ENCODE measurements at regions not wholly inside any gene's neighbourhood (a gene's known extent, or its start where the extent isn't known, plus 50 kb on each side); places are given as distances from the start of the nearest gene placed in this dataset.
"Not testable (repeated sequence)": the region's sequence is repeated elsewhere in the genome, so short reads cannot be mapped to it uniquely, and the experiment has no call there.

- not testable (repeated sequence) for H3K27ac ChIP-seq (ENCODE audit: low read depth in 1 of 2, low read length in 2 of 2); H3K9me3 ChIP-seq (ENCODE audit: control insufficient read depth, low read length); H3K36me3 ChIP-seq (ENCODE audit: control insufficient read depth in 1 of 2, insufficient read depth in 2 of 2, low read length in 1 of 2); ATAC-seq (ENCODE audit: low FRiP score); H3K27me3 ChIP-seq (ENCODE audit: control insufficient read depth in 1 of 2, insufficient read depth in 2 of 2, low read length in 1 of 2); DNase-seq; H3K4me3 ChIP-seq (ENCODE audit: low read length in 2 of 2); H3K4me1 ChIP-seq (ENCODE audit: control insufficient read depth in 1 of 2, insufficient read depth in 2 of 2, low read length in 2 of 2)
- intact Hi-C loops (cut with DNase I): loop anchor here in 1 of 2 donors (10.0 kb wide), 1 partner anchor 81 kb away; no protein-coding TSS in a partner anchor
- 95 to 96% methylated on average over 45 to 55 of the region's 55 CpGs for WGBS, 2 donors
Measured at GRCh38 chr14:81623771-81624396, 90.2 kb upstream of the SEL1L start.

- Histone ChIP-seq H3K27me3 (ENCODE audit: control insufficient read depth in 1 of 2, insufficient read depth in 2 of 2, low read length in 1 of 2) (no peaks in the 10 kb centered on the region), H3K9me3 (ENCODE audit: control insufficient read depth, low read length) (no peaks in the 10 kb centered on the region), H3K27ac (ENCODE audit: low read depth in 1 of 2, low read length in 2 of 2) (no peak overlapping the region), H3K36me3 (ENCODE audit: control insufficient read depth in 1 of 2, insufficient read depth in 2 of 2, low read length in 1 of 2) (no peaks in the 10 kb centered on the region), H3K4me3 (ENCODE audit: low read length in 2 of 2) (no peak overlapping the region), H3K4me1 (ENCODE audit: control insufficient read depth in 1 of 2, insufficient read depth in 2 of 2, low read length in 2 of 2) (no peaks in the 10 kb centered on the region)
- WGBS, 2 donors: 0 to 2% methylated on average over 1 of the region's 1 CpG
- DNase-seq (no peak), ATAC-seq (ENCODE audit: low FRiP score) (no peak)
- intact Hi-C loops (cut with DNase I): loop anchor here in 1 of 2 donors (10.0 kb wide), 1 partner anchor 79 kb away; no protein-coding TSS in a partner anchor
Measured at GRCh38 chr14:81625343-81625742, 91.7 kb upstream of the SEL1L start.

DNA sequence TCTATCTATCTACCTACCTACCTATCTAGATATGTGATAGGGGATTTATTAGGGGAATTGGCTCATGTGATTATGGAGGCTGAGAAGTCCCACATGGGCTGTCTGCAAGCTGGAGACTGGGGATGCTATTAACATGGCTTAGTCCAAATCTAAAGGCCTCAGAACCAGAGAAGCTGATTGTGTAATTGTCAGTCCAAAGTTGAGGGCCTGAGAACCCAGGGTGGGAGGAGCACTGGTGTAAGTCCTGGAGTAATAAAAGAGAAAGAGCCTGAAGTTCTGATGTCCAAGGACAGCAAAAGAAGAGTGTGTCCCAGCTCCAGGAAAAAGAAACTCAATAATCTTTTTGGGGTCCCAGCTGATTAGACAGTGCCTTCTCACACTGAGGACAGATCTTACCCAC, 98.5 kb upstream of the SEL1L start:
- H3K9me3 ChIP-seq (ENCODE audit: control insufficient read depth, low read length): no peaks in the 10 kb centered on the region
- DNase-seq (no peak), ATAC-seq (ENCODE audit: low FRiP score) (no peak)
- no peaks in the 10 kb centered on the region for H3K4me1 ChIP-seq (ENCODE audit: control insufficient read depth in 1 of 2, insufficient read depth in 2 of 2, low read length in 2 of 2)
- H3K27me3 ChIP-seq (ENCODE audit: control insufficient read depth in 1 of 2, insufficient read depth in 2 of 2, low read length in 1 of 2): no peaks in the 10 kb centered on the region
- intact Hi-C loops (cut with DNase I): no loop called here
- no peak overlapping the region for H3K27ac ChIP-seq (ENCODE audit: low read depth in 1 of 2, low read length in 2 of 2)
- no peaks in the 10 kb centered on the region for H3K36me3 ChIP-seq (ENCODE audit: control insufficient read depth in 1 of 2, insufficient read depth in 2 of 2, low read length in 1 of 2)
- H3K4me3 ChIP-seq (ENCODE audit: low read length in 2 of 2): no peak overlapping the region

GRCh38 chr14:81633496-81633895, 99.8 kb upstream of the SEL1L start:
- H3K4me1 ChIP-seq (ENCODE audit: control insufficient read depth in 1 of 2, insufficient read depth in 2 of 2, low read length in 2 of 2): no peaks in the 10 kb centered on the region
- H3K27me3 ChIP-seq (ENCODE audit: control insufficient read depth in 1 of 2, insufficient read depth in 2 of 2, low read length in 1 of 2): no peaks in the 10 kb centered on the region
- ATAC-seq (ENCODE audit: low FRiP score) (no peak), DNase-seq (no peak)
- no peak overlapping the region for H3K27ac ChIP-seq (ENCODE audit: low read depth in 1 of 2, low read length in 2 of 2)
- no peaks in the 10 kb centered on the region for H3K36me3 ChIP-seq (ENCODE audit: control insufficient read depth in 1 of 2, insufficient read depth in 2 of 2, low read length in 1 of 2)
- no peaks in the 10 kb centered on the region for H3K9me3 ChIP-seq (ENCODE audit: control insufficient read depth, low read length)
- H3K4me3 ChIP-seq (ENCODE audit: low read length in 2 of 2): no peak overlapping the region
- intact Hi-C loops (cut with DNase I): no loop called here

DNA sequence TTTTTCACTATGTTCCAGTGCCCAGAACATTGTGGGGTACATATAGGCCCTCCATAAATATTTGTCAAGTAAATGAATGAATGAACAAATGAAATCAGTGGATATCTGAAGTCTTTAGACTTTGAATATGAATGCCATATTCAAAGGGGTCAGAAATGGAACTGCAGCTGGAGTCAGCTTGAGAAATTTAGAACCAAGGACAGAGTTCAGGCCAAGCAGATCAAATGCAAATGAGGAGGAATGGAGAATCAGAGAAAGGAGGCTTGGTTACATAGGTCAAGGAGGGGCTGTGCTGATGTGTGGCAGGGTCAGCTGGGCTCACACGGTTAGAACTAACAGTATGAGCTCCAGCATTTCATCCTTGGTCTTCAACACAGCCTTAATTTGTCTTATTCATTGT, 104.0 kb upstream of the SEL1L start:
- WGBS, 2 donors: 45 to 58% methylated on average over 1 of the region's 1 CpG
- no peak for ATAC-seq (ENCODE audit: low FRiP score)
- H3K36me3 ChIP-seq (ENCODE audit: control insufficient read depth in 1 of 2, insufficient read depth in 2 of 2, low read length in 1 of 2): no peaks in the 10 kb centered on the region
- H3K9me3 ChIP-seq (ENCODE audit: control insufficient read depth, low read length): no peaks in the 10 kb centered on the region
- H3K27ac ChIP-seq (ENCODE audit: low read depth in 1 of 2, low read length in 2 of 2): no peak overlapping the region
- no peak overlapping the region for H3K4me3 ChIP-seq (ENCODE audit: low read length in 2 of 2)
- intact Hi-C loops (cut with DNase I): no loop called here
- no peaks in the 10 kb centered on the region for H3K27me3 ChIP-seq (ENCODE audit: control insufficient read depth in 1 of 2, insufficient read depth in 2 of 2, low read length in 1 of 2)
- no peaks in the 10 kb centered on the region for H3K4me1 ChIP-seq (ENCODE audit: control insufficient read depth in 1 of 2, insufficient read depth in 2 of 2, low read length in 2 of 2)
- no peak for DNase-seq

GRCh38 chr14:81638656-81639280, 105.1 kb upstream of the SEL1L start:
- no peak for ATAC-seq (ENCODE audit: low FRiP score)
- intact Hi-C loops (cut with DNase I): no loop called here
- Histone ChIP-seq H3K4me1 (ENCODE audit: control insufficient read depth in 1 of 2, insufficient read depth in 2 of 2, low read length in 2 of 2) (no peaks in the 10 kb centered on the region), H3K4me3 (ENCODE audit: low read length in 2 of 2) (no peak overlapping the region), H3K27me3 (ENCODE audit: control insufficient read depth in 1 of 2, insufficient read depth in 2 of 2, low read length in 1 of 2) (no peaks in the 10 kb centered on the region), H3K9me3 (ENCODE audit: control insufficient read depth, low read length) (no peaks in the 10 kb centered on the region), H3K27ac (ENCODE audit: low read depth in 1 of 2, low read length in 2 of 2) (no peak overlapping the region), H3K36me3 (ENCODE audit: control insufficient read depth in 1 of 2, insufficient read depth in 2 of 2, low read length in 1 of 2) (no peaks in the 10 kb centered on the region)
- 44 to 47% methylated on average over 3 of the region's 3 CpGs for WGBS, 2 donors
- no peak for DNase-seq

DNA sequence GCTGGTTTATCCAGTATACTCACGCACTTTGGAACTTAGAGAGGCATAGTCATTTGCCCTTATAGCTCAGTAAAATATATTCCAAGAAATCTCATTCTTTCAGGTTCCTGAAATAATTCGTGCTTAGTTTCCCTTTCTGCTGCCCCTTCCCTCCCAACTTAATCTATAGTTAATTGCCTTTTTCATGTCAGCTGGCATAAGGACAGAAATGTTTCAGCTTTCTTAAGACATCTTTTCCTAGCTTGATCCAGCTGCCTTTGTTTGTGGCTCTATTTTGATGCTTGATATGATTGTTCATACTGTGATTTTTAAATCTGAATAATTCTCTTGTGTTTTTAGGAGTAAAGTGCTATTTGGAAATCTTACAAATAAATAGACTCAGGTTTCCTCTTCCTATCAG, 120.0 kb upstream of the SEL1L start:
- 79 to 81% methylated on average over 2 of the region's 2 CpGs for WGBS, 2 donors
- intact Hi-C loops (cut with DNase I): no loop called here

GRCh38 chr14:81655423-81656314, 122.0 kb upstream of the SEL1L start:
- no peaks in the 10 kb centered on the region for H3K27me3 ChIP-seq (ENCODE audit: control insufficient read depth in 1 of 2, insufficient read depth in 2 of 2, low read length in 1 of 2)
- peaks cover 0 to 2% of the 10 kb centered on the region in 2 donors for H3K4me1 ChIP-seq (ENCODE audit: control insufficient read depth in 1 of 2, insufficient read depth in 2 of 2, low read length in 2 of 2)
- WGBS, 2 donors: 71 to 76% methylated on average over 6 of the region's 6 CpGs
- ATAC-seq (ENCODE audit: low FRiP score) (peak; percentile 26), DNase-seq (no peak)
- no peak overlapping the region for H3K4me3 ChIP-seq (ENCODE audit: low read length in 2 of 2)
- intact Hi-C loops (cut with DNase I): no loop called here
- no peaks in the 10 kb centered on the region for H3K36me3 ChIP-seq (ENCODE audit: control insufficient read depth in 1 of 2, insufficient read depth in 2 of 2, low read length in 1 of 2)
- H3K9me3 ChIP-seq (ENCODE audit: control insufficient read depth, low read length): no peaks in the 10 kb centered on the region
- H3K27ac ChIP-seq (ENCODE audit: low read depth in 1 of 2, low read length in 2 of 2): peak overlapping the region in 1 of 2 donors; percentile 44

More for the DNA sequence above, 120.0 kb upstream of the SEL1L start:
- peaks cover 0 to 2% of the 10 kb centered on the region in 2 donors for H3K4me1 ChIP-seq (ENCODE audit: control insufficient read depth in 1 of 2, insufficient read depth in 2 of 2, low read length in 2 of 2)
- H3K9me3 ChIP-seq (ENCODE audit: control insufficient read depth, low read length): no peaks in the 10 kb centered on the region
- DNase-seq (no peak), ATAC-seq (ENCODE audit: low FRiP score) (no peak)
- H3K4me3 ChIP-seq (ENCODE audit: low read length in 2 of 2): no peak overlapping the region
- no peaks in the 10 kb centered on the region for H3K36me3 ChIP-seq (ENCODE audit: control insufficient read depth in 1 of 2, insufficient read depth in 2 of 2, low read length in 1 of 2)
- H3K27ac ChIP-seq (ENCODE audit: low read depth in 1 of 2, low read length in 2 of 2): no peak overlapping the region
- no peaks in the 10 kb centered on the region for H3K27me3 ChIP-seq (ENCODE audit: control insufficient read depth in 1 of 2, insufficient read depth in 2 of 2, low read length in 1 of 2)

All from aorta (tissue), 5 donors.